Fibroblast of peridontal ligament (primary cell): ENCODE measurements at regions not wholly inside any gene's neighbourhood (a gene's known extent, or its start where the extent isn't known, plus 50 kb on each side); places are given as distances from the start of the nearest gene placed in this dataset.

Source experiments
- DNase-seq: peaks from one replicate; pipeline ENCODE4 v3.0.0-alpha.2; 2010; ENCODE audit errors: extremely low read depth

DNA sequence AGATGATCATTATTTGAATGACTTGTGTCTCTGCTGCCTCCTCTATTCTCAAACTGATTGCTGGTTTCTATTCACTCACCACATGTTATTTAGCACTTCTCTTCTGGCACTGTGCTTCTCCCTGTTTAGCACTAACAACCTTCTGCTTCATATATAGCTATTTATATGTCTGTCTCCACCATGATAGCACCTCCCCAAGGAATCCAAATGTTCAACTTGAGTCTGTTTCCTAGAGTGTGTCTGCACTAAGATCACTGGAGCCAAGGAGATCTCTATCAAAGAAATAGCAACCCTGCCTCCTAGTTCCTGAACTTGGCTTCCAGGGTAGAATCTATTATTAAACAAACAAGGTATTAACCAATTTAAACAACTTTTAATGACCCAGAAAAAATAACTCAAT is 104.5 kb downstream of the CYP26A1 start:
- DNase-seq, result no peak

DNA sequence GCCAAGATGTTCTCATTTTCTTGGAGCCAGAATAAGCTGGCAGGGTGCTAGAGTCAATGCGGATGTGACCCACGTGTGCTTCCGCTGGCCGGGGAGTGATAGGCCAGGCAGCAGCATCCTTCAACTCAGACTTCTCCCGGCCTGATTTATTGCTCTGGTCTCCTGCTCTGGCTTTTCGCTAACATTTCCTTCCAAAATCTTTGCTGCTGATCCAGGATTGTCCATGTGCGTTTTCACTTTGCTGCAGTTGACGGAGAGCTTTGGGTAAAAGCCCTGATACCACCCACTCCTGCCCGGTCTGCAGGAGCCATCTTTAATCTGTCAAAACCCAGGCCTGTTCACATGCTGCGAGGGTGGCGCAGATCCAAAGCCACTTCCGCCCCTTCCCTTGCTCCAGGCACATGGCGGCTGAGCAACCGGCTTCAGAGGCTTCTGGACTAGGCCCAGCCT is 106.8 kb downstream of the CYP26A1 start:
- DNase-seq, result no peak

DNA sequence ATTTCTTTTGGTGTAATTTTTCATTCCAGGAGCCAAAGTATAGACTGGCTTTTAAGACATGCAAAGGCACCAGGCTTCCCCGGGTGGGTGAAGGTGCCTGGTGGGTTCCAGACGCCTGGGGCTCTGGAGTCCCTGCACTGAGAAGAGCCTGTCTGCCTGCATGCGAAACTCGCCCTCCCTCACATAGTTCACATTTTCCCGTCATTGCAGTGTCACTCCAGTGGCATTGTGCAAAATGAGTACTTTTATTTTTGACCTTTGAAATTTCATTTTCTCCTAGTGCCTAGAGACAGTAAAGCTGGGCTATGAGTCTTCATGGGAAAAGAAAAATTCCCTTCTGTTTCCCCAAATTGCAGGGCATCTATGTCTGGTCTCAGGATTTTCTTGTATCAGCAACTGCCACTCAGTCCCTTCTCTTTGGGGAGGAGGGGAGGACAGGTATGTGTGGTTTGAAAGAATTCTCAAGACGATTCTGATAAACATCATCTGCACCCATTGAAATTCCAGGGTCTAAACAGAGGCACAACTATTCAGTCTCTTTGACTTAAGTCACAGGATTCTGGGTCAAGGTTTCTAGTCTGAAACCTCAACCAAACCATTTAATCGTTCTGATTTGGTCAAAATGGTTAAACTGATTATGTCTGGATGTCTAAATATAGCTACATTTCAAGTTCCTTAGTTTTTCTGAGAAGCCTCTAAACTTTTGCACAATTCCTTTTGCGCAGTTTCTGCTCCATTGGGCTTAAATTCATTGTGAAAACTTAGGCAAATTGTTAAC is 107.8 kb downstream of the CYP26A1 start:
- no peak for DNase-seq

DNA sequence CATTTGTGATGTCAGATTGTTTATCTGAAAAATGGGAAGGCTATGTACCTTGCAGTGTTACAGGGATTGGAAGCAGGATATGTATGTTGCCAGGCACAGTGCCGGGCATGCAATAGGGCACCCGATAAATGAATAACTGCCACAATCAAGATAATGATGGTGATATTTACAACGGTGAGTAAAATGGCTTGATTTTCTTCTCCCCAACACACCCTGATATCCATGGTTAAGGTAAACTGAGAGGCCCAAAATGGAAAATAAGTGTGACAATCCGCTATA is 108.3 kb downstream of the CYP26A1 start:
- DNase-seq, result no peak

DNA sequence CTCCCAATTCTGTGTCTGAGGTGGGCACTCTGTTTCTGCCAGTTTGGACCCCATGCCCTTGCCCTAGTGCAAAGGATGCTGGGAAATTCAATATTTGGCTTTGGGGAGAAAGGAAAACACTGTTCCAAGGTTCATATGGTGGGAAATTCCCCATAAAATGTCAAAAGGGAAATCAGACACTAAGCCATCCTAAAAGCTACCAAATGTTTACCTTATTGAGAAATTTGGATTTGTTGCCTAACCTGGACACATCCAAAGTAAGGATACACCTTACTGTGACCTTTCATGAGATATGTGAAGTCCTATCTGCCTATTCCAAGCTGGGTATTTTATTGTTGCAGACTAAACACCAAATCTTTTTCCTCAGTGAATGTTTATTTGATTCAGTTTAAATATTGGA is 109.1 kb downstream of the CYP26A1 start:
- DNase-seq, result no peak

DNA sequence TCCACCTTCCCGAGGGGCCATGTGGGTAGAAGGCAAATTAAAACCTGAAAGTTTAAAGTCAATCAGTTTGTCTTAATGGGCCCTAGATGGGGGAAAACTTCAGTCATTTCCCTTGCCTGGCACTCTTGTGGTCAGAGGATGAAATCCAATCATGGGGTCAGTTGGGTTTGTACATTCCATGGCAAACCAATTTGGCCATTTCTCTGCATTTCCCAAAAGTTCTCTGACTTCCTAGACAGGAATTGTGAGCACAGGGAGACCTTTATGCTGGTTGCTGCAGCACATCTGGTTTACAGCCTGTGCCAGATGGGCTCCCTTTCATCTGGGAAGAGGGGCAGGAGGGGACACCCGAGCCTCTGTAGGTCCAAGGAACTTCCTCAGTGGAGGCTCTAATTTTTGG is 113.0 kb downstream of the CYP26A1 start:
- DNase-seq, result peak; percentile 72

DNA sequence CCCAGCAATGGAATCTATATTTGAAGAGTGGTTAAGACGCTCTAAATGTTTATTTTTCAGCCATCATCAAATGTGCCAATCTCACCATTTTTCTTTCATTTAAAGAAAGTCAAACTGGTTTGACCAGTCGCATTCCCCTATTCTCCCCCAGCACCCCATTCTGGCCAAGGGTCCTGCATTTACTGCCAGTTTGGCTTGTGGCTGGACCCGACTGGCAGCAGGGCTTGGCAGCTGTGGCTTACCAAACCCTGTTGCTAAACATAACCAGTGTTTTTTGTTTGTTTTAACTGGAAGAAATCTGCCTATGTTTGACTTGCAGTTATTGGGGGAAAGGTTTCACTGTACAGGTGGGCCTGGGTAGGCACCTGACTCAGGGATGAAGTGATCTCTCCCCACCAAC is 116.3 kb downstream of the CYP26A1 start:
- DNase-seq, result no peak

DNA sequence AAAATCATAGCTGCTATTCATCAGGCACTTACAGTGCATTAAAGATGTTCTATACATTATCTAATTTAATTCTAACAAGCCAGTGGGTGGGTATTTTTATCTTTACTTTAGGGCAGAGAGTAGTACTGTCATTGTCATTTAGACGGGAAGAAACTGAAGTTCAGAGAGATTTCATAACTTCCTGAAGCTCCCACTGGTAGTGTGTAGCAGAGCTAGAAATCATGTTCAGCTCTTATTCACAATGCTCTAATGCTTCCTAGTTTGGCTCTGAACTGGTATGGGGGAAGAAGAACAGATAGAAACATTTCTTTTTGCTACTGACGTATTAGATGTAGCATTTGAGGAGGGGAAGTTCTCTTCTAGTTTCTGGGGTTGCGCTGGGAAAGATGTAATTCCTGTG is 116.7 kb downstream of the CYP26A1 start:
- no peak for DNase-seq

DNA sequence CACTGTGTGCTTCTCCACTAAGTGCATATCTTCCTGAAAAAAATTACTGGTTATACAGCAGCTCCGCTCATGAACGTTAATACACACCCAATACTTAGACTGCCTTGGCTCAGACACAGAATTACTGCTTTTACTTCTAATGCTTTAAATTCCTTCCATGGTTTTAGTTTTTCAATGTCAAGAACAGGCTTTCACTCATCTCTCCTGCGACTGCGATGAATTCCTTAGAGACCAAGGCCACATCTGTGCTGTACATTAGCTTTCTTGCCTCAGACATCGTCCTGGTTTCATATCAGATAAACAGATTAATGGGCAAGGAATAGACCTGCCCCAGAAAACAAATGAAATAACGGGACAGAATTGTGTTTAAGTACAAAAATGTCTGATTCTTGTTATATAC is 120.2 kb downstream of the CYP26A1 start:
- no peak for DNase-seq

DNA sequence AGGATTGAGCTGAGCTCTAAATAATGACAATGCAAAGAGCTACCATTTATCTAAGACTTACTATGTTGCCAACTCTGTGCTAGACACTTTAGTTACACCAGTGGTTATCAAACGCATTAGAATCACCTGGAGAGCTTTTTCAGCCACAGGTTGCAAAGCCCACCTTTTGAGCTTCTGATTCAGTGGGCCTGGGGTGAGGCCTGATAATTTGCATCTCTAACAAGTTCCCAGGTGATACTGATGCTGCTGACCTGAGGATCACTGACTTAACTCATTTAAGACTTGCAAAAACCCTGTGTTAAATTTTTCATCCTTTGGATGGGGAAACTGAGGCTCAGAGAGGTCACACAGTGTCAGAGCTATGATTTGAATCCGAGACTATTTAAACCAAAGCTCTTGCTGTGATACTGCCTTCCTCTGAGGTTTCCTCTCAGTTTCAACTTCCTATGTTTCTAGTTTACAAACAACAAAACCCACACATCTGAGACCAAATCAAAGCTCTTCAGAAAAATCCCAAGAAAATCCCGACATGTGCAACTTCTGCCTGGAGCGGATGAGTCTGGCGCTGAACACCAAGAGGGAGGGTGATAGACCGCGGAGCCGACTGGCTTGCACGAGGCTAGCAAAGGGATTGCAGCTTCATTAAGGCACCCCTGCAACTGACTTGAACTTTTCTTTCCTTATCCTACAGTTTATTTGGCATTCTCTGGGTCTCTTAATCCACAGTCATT is 124.9 kb downstream of the CYP26A1 start:
- DNase-seq, result peak; percentile 56

DNA sequence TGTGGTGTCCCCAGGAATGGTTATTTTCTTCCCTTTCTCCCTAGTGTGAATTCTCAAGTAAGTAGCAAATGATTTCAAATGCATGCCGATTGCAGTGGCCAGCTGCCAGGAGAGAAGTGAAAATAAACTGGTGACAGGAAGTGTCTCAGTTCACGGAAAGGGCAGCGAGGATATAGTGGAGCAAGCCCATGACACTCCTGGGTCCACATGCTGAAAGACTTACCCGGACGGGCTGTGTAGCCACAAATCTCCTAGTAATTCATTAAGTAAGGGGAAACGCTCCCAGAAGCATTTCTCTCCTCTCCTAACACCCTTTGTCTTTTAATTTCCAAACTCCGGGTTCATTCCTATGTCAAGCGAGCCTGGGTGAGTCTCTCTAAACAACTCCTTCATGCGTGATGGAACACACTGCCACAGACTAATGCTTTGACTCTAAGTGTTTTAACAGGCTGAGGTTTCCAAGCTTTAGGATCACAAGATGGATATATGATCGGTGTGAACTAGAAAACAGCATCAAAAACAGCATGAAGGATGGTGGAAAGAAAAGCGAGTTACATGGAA is 125.6 kb downstream of the CYP26A1 start:
- peak; percentile 55 for DNase-seq

DNA sequence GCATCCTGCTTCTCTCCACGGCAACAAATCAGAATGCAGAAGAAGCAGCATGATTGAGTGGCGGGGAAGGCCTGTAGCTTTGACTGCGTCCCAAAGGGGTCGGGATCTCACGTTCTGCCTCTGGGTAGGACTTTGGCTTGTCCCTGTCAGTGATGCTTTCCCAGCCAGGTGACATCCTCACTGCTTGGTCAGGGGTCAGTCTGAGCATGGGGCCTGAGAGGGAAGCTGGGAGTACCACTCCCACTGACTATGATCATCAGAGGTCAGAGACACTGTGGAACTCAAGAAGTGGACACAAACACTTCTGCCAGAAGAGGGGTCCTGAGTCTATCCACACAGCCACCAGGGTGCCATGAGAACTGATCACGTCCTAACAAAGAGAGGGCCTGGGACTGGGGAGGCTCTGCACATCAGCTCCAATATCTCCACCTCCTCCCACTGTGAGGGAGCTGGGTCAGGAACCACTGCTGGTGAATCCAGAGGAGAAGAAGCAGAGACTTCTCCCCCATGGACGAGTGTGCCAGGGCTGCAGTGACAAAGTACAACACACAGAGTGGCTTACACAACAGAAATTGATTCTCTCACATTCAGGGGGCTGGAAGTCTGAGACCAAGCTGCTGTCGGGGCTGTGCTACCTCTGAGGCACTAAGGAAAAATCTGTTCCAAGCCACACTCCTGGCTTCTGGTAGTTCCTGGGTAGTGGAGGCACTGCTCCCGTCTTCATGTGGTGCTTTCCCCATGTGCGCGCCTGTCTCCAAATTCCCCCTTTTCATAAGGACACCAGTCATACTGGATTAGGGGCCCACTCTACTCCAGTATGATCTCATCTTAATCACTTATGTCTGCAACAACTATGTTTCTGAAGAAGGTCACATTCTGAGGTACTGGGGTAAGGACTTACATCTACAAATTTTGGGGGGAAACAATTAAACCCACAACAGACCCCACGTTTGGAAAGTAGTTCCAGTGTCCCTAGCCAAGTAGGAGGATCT is 131.1 kb downstream of the CYP26A1 start:
- DNase-seq, result no peak

DNA sequence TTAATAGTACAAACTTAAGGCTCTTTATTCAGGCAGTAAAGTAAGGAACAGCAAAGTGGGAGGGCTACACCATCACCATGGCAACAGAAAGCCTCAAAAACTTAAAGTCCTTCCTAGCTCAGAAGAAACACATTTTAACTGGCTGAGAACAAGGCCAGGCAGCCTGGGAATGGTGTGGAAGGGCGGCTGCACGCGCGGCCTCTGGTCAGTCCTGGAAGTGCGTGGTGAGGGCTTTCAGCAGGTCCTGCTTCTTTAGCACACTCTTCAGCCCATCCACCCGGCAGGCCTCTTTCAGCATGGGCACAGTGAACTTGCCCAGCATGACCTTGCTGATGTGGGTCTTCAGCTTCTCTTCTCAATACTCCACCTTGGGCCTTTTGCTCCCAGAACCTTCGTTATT is 133.0 kb downstream of the CYP26A1 start:
- DNase-seq, result no peak

DNA sequence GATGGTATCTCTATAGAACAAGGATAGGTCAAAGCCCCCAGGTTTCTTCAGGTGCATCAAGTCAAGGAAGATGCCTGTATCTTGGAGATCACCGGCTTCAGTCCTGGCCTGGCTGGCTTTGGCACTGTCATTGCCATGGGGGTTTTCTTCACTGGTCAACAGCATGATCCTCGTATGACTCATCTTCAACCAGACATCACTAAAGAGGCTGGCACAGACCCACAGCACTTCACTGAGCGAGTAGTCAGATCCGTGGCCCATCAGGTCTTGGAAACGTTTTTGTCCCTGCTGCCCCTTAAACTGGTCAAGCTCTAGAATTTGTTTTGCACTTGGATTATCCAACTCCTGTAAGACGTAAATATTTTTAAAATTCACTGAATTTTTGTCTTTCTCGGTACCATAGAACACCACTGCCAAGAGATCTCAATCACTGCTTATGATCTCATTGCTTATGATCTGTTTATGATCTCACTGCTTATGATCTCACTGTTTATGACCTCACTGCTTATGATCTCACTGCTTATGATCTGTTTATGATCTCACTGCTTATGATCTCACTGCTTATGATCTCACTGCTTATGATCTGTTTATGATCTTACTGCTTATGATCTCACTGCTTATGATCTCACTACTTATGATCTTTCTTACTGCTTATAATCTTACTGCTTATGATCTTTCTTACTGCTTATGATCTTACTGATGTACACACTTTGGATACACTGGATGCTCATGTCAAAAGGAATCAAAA is 135.2 kb downstream of the CYP26A1 start:
- peak; percentile 7 for DNase-seq

DNA sequence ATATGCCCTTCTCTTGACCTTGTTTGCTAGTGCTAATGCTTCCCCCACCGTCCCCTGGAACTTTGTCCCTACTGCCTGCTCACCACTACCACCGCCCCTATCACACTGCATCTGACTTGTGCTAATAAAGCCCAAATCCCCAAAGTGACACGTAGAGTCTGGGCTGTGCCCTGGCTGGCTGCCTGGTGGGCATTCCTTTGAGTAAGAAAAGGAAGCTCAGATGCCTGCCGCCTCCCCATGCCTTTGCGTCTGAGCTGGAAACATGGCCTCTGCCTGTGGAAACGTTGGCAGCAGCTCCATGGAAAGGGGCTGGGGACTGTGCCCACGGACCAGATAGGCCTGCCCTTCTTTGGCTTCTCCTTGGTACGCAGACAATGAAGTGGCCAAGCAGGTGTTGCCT is 138.3 kb downstream of the CYP26A1 start:
- no peak for DNase-seq

DNA sequence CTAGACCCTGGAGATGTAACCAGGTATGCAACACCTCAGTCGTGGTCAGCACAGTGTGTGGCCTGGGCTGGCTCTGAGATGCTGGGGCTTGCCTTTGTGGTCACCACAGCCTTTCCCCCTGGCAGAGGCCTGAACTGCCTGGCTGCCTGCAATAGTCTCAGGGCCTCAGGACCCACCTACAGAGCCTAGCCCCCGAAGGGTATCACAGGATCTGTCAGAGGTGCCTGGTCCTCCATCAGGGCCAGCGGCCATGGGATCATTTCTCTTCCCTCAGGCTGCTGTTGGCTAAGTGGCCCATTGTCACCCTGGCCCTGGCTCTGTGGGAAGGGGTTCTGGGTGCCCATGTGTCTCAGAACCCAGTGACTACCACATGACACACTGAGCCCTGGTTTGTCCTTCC is 141.6 kb downstream of the CYP26A1 start:
- DNase-seq, result no peak

DNA sequence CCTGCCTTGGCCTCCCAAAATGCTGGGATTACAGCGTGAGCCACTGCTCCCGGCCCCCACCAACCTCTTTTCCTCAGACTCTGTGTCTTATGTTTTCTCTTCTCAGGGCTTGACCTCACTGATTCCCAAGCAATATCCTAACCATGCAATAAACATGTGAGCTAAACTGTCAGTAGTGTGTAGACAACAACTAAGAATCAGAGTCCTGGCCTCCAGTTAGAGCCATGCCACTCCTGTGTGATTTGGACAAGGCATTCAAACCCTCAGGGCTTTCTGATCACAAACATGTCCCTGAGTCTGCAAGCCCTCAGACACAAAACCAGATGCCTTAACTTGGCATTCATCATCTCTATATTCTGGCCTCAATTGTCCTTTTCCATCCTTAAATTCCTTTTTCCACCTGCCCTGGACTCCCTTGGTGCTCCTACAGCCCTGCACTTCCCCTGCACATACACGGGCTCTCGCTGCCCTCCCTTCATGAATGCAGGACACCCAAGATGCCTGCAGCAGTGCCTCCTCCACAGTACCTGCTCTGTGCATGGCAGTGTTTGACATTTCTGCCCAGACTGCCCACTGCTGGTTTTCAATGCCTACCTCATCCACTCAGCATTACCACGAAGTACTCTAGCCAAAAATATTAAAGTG is 142.8 kb downstream of the CYP26A1 start:
- no peak for DNase-seq

DNA sequence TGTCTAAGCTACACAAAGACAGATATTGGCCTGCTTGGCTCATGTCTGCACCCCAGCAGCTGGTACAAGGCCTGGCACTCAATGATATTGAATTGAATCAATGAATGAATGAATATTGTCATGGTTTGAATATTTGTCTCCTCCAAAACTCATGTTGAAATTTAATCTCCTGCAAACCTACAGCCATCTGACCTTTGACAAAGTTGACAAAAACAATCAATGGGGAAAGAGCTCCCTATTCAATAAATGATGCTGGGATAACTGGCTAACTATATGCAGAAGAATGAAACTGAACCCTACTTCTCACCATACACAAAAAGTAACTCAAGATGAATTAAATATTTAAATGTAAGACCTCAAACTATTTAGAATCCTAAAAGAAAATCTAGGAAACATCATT is 144.7 kb downstream of the CYP26A1 start:
- DNase-seq, result no peak

DNA sequence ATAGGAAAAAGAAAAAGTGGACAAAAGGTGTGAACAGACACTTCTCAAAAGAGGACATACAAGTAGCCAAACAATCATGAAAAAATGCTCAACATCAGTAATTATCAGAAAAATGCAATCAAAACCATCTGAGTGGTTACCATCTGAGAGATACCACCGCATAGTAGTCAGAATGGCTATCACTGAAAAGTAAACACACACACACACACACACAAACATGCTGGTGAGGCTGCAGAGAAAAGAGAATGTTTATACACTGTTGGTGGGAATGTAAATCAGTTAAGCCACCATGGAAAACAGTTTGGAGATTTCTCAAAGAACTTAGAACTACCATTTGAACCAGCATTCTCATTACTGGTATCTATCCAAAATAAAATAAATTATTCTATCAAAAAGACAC is 145.7 kb downstream of the CYP26A1 start:
- peak; percentile 56 for DNase-seq

DNA sequence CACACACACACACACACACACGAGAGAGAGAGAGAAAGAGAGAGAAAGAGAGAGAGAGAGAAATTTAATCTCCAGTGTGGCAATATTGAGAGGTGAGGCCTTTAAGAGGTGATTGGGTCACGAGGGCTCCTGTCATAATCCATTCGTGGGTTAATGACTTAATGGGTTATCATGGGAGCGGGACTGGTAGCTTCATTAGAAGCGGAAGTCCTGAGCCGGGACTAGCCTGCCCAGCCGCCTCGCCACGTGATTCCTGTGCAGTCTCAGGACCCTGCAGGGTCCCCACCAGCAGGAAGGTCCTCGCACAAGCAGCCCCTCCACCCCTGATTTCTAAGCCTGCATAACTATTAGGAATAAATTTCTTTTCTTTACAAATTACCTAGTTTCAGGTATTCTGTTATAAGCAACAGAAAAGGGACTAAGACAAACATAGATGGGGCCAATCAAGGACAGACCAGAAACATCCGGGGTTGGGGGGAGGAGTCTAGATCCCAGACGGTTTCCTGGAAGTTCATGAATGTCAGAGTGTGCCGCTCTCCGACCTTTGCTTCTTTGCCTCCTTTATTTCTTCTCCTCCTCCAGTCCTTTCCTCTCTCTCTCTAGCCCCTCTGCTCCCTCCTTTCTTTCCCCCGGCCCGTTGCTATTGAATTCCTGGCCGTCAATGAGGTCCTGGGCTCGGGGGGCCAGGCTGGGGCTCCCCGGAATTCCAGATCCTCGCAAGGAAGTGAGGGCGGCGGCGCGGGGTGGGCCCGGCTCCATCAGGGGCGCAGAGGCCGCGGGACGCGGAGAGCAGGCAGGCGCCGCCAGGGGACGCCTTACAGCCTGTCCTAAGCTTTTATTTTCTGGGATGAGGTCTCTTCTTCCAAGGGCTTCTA is 146.8 kb downstream of the CYP26A1 start:
- DNase-seq, result no peak
